NCI-H1417 (cell line): ENCODE measurements at regions not wholly inside any gene's neighbourhood (a gene's known extent, or its start where the extent isn't known, plus 50 kb on each side); places are given as distances from the start of the nearest gene placed in this dataset.
"Not testable (repeated sequence)": the region's sequence is repeated elsewhere in the genome, so short reads cannot be mapped to it uniquely, and the experiment has no call there.

Experiments used
- DNase-seq, 3 experiments: peaks; one replicate each; lab custom pipeline; 2025; lab: John Stamatoyannopoulos, UW

DNA sequence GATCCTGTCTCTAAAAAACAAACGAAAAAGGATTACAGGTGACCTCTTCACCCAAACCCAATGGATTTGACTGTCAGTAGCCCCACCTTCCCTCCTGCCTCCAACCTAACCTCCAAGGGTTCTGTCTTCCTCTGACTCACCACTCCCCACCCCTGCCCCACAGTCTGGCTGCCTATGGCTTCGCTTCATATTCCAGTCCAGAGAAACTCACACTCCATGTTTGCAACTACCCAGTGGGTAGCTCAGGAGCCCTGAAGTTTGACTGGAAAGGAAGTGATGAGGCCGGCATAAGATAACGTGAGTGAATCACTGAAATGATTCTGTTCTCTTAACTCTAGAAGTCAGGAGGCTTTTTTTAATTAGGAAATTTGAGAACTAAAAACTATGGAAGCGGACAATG, 303.9 kb downstream of the FOXO1 start:
- no peak for DNase-seq

GRCh38 chr13:40363653-40364052, 302.8 kb downstream of the FOXO1 start:
- DNase-seq: no peak

- DNase-seq: no peak
Measured at GRCh38 chr13:40366119-40366518, 300.3 kb downstream of the FOXO1 start.

GRCh38 chr13:40368127-40368891, 298.1 kb downstream of the FOXO1 start:
- DNase-seq: no peak

DNA sequence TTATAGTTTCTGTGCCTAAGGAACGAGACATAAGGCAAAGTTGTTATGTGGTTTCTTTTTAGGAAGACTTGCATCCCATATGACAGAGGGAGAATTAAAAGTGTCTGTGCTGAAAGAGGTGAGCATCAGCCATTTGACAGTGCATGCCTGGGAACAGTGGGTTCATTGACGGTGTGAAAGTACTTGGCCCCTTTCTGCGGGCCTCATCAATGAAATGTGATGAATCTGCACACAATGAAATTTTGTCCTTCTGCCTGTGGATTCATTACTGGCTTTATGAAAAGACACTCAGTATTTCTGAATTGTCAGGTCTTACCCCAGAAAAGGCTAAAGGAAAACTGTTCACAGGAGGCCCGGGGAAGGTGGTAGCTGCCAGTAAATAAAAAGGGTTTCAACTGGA, 295.8 kb downstream of the FOXO1 start:
- DNase-seq: no peak

DNA sequence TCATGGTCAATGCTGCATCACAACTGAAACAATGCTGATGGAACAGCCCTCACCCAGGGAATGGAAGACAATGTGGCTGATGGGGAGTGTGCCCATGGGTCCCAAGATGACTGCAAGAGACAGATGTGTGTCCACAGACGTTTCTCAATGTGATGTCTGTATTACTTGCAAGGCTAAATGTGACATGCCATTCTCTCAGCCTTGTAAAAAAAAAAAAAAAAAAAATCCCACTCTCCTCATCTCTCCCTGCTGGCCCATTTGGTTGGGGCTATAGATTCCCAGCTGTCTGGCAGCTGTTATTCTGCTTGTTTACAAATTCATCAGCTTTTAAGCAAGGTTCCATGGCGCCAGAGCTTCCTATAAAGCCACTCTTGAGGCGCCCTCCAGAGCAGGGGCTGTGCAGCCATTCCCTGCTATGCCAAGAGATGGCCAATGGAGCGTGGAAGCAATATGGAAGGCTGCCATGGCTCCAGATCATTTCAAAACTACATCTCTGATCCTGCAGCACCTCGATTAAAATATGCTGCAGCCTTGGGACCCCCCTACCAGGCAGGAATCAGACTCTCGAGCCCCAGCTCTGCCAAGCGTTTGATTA, 294.8 kb downstream of the FOXO1 start:
- DNase-seq: no peak

- DNase-seq: not testable (repeated sequence)
Measured at GRCh38 chr13:40373608-40374007, 292.8 kb downstream of the FOXO1 start.

GRCh38 chr13:40375489-40376171, 290.8 kb downstream of the FOXO1 start:
- no peak for DNase-seq

DNA sequence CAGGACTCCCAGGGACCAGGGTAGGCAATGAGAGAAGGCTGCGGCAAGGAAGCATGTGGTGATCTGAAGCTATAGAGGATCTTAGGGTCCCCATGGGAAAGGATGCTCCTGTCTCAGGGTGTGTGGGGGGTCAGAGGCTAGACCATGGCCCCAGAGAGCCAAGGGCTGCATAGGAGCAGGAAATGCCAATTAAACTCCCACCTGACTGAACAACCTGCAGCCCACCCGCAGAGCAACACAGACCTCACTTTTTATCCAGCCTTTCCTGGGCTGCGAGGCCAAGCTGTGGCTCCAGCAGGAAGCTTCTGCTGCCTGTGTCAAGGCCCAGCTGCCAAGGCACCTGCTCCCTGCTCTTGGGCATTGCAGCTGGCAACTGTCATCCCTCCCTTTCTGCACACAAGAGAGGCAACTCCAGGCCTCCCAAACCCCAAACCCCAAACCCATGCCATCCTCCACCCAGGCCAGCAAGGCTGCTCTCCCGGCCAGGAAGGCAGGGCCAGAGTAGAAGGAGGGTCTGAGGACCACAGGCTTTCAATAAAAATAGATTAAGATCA, 290.1 kb downstream of the FOXO1 start:
- no peak for DNase-seq

- no peak for DNase-seq
Measured at GRCh38 chr13:40376867-40377535, 289.4 kb downstream of the FOXO1 start.

DNA sequence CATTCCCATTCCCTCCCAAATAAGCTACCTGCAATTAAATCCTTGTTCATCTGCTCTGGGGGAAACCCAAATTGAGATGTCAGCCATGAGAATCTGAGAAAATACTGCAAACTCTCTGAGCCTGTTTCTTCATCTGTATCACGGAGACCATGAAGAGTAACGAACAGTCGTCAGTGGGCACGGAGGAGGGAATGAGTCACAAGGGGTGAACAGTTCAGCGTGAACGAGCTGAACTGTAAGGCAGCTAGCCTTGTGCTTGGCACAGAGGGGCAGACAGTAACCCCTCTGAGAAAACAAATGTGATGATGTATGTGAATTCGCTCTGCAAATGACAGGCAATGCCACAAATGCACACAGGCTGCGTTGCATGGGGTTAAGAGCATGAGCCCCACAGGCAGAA, 288.7 kb downstream of the FOXO1 start:
- no peak for DNase-seq

GRCh38 chr13:40379196-40379595, 287.2 kb downstream of the FOXO1 start:
- no peak for DNase-seq

DNA sequence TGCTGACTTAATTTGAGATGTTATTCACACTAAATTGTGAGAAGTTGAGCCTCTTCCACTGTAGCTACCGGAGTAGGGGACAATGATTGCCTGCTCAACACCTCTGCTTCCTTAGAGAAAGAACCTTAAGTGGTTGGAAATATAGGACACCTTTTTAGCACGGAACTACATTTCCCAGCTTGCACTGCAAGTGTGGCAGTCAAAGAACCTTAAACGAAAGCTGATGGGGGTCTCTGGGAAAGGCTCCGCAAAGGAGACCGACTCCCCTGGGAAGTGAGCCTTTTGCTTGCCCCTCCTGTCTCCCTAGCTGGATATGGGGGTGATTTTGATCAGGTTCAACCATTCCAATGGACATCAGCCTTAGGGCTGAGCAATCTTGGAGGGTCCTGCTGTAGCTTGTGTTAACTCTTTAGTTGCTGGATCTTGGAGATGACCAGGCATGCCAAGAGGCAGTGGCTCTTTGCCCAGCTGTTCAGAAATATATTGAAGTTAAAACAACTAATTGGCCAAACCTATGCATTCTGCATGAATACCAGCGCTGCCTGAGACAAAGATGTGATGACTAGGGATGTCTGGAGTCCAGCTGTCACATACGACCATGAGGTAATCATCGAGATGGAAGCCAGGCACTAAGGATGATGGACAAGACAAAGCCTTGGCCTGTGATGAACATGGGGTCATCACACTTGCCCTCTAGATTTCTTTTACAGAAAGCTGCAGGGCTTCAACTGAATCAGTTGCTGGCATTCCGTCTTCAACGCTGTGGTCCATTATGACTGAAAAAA, 286.5 kb downstream of the FOXO1 start:
- DNase-seq: no peak

DNA sequence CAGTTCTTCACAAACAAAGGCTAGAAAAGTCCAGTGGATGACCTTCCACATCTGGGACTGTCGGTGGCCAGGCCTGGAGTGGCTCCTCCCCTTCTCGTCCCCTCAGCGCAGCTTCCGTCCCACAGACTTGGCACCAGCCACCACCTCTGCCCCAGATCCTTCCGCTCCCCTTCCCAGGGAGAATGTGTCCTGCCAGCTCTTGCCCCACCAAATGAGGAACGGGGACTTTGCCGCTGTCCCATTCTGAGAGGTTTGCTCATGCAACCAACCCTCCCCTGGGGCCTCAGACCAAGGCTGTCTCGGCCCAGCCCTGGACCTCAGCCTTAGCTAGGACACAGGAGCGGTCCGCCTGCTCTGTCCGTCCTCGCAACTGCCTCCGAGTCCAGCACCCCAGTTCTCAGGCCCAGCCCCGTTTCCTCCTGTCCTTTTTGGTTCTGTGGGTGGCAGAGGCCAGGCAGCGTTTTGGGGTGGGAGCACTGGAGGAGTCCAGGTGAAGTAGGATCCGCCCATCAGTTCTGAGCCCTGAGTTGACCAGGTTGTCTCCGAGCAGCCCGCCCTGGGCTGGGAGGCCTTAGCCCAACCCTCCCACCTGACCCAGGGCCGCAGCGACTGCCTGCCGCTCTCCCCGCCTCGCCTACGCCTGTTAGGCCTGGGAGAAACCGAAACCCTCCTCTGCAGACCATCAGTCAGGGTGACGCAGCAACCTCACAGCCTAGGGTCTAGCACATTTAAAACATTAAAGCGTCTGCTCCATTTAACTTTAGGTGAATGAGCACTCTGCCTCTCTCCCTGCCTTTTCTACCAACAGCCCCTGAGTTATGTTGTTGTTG, 284.3 kb downstream of the FOXO1 start:
- DNase-seq: no peak

- no peak for DNase-seq
Measured at GRCh38 chr13:40383132-40383531, 283.3 kb downstream of the FOXO1 start.

GRCh38 chr13:40383885-40384284, 282.6 kb downstream of the FOXO1 start:
- DNase-seq: no peak

GRCh38 chr13:40384976-40385857, 281.2 kb downstream of the FOXO1 start:
- DNase-seq: no peak

- DNase-seq: no peak
Measured at GRCh38 chr13:40385858-40386180, 280.6 kb downstream of the FOXO1 start.

- DNase-seq: no peak
Measured at GRCh38 chr13:40386586-40386985, 279.9 kb downstream of the FOXO1 start.

DNA sequence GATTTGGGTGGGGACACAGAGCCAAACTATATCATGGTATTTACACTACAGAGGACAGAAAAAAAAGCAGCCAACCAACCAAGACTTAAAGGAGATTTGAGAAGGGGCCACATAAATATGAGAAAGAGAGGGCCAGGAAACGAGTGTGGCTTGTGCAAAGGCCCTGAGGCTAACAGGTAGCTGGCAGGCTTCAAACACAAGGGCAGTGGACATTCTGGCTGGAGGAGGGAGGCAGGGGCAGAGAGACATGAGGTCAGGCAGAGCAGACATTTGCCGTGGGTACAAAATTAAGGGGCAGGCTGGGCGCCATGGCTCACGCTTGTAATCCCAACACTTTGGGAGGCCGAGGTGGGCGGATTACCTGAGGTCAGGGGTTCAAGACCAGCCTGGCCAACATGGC, 278.7 kb downstream of the FOXO1 start:
- no peak for DNase-seq
